DND-41 (cell line): ENCODE measurements at regions not wholly inside any gene's neighbourhood (a gene's known extent, or its start where the extent isn't known, plus 50 kb on each side); places are given as distances from the start of the nearest gene placed in this dataset.

Experiments
- CTCF ChIP-seq: IDR thresholded peaks from 2 replicates; pipeline ENCODE4 v1.5.1; 2012; ENCODE audit warnings: borderline replicate concordance, low read length, moderate library complexity, mild to moderate bottlenecking; ENCODE audit not compliant: poor library complexity, severe bottlenecking; ENCODE audit errors: extremely low read depth
- EZH2 ChIP-seq: IDR thresholded peaks from 3 replicates; pipeline ENCODE4 v1.6.1; 2012; ENCODE audit warnings: borderline replicate concordance, low read depth, mild to moderate bottlenecking, moderate library complexity, low read length, inconsistent platforms; ENCODE audit not compliant: severe bottlenecking

GRCh38 chr12:98064501-98064900 lies 450.9 kb upstream of the TMPO start:
- TF ChIP-seq CTCF, result no peak
- no peak for TF ChIP-seq EZH2
